OCI-M1 (cell line): ENCODE measurements at regions not wholly inside any gene's neighbourhood (a gene's known extent, or its start where the extent isn't known, plus 50 kb on each side); places are given as distances from the start of the nearest gene placed in this dataset.

Experiments
- DNase-seq: peaks from one replicate; lab custom pipeline; 2025; lab: John Stamatoyannopoulos, UW

DNA sequence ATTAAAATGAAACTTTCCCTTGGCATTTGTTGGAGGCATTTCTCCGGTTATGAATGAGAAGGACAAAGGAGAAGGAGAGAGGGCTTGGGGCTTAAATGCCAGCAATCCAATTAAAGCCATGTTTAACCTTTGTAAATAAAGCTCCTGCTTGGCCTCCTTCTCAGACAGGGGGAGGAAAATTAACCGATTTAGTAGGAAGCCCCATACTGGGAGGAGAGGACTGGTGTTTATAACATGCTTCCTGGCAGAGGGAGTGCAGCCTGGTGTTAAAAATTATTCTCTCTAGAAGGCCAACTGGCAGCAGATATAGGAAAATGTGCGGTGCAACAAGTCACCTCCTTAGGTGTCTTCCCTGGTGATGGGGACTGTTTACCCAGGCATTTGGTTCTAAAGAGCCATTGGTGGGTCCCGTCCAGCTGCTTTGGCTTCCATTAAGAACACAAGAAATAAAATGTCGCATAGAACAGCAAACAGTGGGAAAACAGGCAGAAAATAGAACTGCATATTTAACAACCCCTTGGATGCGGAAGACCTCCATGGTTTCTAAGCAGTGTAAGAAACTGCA lies 846.5 kb downstream of the TYW1 start:
- DNase-seq = no peak

DNA sequence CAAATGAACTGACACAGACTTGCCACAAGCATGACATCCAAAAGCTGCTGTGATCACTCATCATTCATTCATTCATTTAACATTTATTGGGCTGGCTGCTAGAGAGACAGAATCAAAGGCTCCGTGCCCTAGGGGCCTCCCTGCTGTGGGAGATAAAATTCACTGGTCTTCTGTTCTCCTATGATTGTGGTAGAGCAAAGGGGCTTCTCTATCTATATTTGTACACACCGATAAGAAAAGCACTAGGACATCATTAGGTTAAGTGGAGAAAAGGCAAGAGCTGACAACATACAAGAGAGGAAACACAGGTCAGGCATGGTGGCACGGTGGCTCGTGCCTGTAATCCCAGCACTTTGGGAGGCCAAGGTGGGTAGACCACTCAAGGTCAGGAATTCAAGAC lies 847.0 kb downstream of the TYW1 start:
- peak; percentile 35 for DNase-seq

DNA sequence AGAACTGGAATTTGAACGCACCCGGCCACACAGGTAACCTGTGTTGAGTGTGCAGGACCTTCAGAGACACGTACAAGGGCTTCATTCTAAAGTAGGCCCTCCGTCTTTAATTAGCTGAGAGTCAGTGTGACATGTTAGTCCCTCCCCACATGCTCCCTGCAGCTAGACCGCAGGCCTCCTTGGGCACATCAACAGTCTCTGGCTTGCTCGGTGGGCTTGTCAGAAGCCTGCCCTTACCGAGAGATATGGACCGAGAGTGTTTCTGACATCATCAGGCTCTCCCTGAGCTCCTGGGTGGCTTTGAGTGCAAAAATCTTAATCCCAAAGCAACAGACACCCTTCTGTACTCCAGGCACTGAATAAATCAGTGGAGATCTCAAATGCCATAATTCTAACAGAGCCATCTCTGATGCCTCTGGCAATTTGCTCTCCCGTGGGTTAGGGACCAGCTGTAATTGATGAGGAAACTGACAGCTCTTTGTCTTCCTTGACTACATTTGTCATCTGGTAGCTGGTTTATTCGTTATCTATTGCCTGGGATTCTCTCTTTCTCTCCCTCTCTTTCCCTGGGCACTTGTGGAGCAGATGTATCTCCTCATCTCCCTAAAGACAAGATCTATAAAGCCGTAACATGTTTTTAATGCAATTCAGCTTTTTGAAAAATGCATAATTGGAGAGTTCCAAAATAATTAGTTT lies 850.6 kb downstream of the TYW1 start:
- no peak for DNase-seq

DNA sequence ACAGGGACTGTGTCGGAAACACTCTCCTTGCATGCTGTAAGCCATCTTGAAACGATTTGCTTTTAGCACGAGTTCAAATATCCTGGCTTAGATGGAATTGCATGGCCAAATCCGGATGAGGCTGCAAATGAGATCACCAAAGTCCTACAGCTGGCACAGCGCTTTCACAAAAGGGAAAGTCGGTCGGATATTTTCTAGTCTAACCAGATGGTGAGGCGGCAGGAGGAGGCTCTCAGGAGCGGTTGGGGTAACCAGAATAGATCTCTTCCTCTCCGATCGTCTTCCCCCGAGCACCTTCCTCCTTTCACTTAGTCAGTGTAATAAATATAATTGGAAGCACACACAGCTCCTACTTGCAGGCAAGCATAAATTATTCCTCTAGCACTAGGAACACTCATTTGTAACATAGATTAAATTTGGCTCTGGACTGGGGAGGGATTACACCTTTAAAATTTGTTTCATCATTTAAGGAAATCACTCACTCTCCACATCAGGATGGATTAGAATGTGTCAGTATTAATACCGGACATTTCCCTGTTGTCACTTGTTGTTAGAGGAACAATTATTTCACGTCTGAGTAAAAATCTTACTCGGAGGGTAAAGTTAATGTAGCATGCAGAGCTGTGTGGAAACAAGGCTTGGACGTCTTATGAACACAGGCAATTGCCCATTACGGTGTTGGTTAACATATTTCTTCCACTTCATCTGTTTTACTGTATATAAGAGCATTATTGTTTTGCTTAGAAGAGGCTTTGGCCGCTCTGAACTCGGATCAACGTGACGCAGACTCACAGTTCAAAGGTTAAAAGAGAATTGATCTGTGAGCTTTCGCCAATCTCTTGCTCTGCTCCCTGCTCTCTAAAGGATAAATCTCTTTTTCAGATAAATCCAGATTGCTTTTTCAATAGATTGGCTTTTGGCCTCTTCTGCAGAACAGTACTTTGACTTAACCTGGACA lies 857.9 kb downstream of the TYW1 start:
- DNase-seq = no peak

DNA sequence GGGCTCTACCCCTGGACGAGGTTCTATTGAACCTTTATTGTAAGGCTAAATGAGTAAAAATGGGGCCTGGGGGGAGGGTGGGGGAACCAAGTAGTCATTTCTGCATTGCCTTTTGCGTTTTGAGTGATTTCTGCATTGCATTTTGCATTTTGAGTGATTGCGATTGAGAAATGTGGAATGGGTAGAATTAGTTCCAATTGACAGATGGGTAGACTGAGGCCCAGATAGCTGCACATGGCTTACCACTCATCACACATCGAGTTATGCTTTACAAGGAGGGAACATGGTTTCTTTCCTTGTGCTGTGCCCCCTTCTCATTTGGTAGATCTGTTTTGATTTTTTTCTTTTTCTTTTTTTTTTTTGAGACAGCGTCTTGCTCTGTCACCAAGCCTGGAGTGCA lies 858.7 kb downstream of the TYW1 start:
- DNase-seq = no peak

DNA sequence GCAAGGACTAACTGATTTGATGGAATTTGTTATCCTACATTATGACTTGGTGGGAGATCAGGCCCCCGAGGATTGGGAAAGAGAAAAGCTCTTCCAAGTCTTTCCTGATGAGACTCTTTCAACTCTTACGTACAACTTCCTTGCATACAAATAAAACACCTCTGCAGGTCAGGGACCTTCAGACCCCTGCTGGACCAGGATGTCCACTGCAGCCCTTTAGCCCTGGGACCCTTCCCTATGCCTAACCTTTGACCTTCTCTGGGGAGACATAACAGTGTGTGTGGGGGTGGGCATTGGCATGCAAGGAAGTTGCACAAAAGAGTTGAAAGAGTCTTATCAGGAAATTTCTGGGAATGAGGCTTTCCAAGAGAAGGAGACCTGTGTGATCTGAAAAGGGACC lies 859.4 kb downstream of the TYW1 start:
- DNase-seq = no peak

DNA sequence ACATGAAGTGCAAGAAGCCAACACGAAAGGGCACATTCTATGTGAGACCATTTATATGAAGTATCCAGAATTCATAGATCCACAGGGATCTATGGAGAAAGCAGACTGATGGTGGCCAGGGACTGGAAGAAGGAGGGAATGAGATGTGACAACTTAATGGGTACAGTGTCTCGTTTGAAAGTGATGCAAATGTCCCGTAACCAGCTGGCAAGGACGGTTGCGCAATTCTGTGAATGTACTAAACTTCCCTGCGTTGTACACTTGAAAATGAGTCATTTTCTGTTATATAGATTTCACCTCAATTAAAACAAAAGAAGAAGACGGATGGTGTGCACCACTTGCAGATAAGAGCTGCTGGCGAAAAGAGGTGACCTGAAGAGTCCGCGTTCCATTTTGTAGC lies 861.1 kb downstream of the TYW1 start:
- peak; percentile 29 for DNase-seq

DNA sequence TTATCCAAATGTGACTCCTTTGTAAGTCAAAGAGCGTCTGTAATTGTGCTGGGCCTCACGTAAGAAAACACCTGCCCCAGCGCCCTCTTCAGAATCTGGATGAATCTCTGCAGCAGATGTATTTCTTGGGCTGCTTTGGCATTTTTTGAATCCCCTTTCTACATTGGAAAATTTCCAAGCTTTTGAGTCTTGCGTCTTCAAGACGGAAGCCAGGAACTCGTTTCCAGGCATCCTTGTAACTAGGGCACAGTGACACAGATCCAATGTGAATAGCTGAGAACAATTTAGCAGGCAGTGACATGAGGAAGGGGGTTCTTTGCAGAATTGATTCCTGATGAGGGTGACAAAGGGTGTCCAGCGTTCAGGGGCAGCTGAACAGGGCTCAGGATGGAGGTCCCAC lies 862.3 kb downstream of the TYW1 start:
- DNase-seq = no peak

DNA sequence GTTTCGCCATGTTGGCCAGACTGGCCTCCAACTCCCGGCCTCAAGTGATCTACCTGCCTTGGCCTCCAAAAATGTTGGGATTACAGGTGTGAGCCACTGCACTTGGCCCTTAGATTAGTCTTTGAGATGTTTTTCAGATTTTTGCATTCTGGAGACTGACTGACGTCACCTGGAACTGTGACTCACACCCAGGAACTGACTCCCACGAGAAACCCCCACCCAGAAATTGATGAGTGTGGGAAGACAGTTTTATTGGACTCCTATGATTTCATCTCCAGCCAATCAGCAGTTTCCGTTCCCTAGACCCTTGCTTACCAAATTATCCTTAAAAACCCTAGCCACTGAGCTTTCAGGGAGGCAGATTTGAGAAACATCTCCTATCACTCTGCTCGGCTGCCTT lies 867.3 kb downstream of the TYW1 start:
- no peak for DNase-seq

DNA sequence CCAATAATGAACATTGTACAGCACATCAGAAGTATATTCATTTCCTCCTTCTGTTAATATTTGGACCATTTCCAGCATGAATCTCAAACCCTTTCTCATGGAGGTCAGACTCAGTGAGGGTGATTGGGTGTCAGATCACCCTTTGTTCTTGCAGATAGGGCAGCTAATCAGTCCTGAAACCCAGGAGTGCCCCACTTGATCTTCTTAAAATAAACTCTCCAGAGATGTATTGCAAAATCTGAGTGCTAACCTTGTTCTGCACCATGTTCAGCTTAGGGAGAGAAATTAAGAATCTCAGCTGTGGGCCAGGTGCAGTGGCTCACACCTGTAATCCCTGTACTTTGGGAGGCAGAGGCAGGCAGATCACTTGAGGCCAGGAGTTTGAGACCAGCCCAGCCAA lies 869.4 kb downstream of the TYW1 start:
- DNase-seq = no peak

DNA sequence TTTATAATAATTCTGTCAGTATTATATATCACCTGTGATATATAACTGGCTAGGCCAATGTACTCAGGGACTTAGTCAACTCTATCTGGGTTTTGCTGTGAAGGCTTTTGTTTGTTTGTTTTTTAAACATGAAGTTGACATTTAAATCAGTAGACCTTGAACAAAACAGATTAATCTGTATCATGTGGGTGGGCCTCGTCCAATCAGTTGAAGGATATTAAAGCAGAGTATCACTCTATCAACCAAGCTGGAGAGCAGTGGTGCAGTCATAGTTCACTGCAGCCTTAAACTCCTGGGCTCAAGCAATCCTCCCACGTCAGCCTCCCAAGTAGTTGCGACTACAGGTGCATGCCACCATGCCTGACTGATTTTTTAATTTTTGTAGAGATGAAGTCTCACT lies 870.2 kb downstream of the TYW1 start:
- no peak for DNase-seq

DNA sequence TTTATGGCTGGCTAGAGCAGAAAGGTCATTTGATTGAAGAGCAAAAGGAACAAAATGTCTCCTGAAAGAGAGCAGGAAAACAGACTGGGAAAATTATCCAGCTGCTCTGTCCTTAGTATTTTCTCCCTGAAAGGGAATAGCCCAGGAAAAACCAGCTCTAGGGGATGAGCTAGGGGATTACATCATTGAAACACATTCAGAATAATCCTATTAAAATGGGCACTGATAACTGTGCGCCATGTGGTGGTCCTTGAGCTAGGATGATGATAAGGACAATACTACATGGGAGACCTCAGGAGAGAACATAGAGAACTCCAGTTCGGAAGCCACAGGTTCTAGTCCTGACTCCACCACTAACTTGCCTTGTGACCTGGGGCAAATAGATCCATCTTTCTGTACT lies 873.8 kb downstream of the TYW1 start:
- no peak for DNase-seq

DNA sequence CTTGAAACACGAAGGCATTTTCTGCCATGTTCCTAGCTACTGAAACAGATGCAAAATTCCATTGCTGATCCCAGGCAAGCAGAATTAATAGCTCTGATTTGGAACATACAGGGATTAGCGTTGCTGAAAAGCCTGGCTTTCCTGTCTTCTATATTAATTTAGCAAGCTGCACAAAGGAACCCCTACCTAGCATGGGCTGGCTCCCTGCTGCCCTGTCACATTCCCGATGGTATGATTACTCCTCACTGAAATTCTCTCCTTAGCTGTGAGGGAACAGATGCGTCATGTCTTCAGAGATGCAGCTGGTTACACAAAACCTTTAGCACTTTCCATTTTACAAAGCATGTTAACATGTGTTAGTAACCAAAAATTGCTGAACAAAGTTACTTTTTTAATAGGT lies 878.9 kb downstream of the TYW1 start:
- DNase-seq = no peak

DNA sequence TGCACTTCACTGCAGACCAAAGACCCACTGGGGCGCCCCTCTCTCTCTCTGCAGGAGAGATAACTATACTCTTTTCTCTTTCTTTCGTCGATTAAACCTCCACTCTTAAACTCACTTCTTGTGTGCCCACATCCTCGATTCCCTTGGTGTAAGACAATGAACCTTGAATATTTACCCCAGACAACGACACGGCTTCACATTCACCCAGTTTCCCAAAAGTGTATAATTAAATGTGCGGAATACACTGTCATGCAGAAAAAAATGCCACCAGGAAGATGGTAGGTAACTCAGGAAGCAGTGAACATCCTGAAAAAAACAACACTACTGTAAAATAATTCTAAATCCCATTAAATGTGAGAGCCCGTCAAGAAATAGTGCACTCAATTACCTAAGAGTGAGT lies 882.2 kb downstream of the TYW1 start:
- no peak for DNase-seq

DNA sequence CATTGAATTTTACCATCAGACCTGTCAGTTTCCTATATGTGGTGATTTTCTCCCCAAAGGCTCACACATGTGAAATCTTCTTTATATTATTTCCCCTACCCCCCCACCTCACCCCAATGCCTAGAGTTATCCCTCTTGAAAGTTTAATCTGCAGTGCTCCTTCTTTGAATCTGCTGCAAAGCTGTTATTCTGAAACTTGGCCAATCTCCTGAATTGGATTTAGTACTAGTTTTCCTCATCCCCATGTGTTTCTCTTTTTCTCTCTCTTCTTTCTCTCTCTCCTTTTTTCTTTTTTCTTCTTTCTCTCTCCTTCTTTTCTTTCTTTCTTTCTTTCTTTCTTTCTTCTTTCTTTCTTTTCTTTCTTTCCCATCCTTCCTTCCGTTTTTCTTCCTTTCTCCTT lies 886.2 kb downstream of the TYW1 start:
- no peak for DNase-seq

DNA sequence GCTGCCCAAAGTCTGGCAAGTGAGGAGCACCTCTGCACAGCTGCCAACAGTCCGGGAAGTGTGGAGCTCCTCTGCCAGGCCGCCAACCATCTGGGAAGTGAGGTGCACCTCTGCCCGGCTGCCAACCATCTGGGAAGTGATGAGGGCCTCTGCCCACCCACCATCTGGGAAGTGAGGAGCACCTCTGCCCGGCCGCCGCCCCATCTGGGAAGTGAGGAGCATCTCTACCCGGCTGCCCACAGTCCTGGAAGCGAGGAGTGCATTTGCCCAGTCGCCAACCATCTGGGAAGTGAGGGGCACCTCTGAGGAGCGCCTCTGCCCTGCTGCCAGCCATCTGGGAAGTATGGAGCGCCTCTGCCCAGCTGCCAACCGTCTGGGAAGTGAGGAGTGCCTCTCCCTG lies 893.7 kb downstream of the TYW1 start:
- no peak for DNase-seq

DNA sequence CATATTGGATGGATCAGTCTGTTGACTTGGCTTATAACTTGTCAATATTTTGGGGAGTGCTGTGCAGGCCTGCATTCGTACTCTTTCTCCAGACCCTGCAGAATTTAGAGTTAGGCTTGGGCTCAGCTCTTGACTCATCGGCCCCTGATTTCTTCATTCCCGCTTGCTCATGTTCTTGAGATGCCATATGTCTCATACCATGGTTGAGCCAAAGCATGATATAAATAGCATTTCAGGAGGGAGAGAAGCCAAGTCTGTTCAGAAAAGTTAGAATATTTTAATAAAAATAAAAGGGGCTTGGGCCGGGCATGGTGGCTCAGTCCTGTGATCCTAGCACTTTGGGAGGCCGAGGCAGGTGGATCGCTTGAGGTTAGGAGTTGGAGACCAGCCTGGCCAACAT lies 898.1 kb downstream of the TYW1 start:
- no peak for DNase-seq

DNA sequence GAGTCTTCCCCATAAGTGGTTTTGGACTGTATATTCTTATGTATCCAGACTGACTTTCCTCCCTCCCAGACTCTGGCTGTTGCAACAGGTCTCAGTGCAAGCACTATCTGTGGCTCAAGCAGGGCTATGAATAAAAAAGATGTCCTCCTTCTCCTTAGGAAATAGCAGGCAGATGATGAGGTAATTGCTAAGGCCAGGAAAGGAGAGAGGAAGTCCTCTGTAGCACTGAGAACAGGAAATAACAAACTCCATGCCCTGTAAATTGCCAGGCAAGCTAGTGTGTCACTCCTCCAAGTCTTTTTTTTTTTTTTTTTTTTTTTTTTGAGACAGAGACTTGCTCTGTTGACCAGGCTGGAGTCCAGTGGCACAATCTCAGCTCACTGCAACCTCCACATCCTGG lies 900.1 kb downstream of the TYW1 start:
- DNase-seq = no peak

DNA sequence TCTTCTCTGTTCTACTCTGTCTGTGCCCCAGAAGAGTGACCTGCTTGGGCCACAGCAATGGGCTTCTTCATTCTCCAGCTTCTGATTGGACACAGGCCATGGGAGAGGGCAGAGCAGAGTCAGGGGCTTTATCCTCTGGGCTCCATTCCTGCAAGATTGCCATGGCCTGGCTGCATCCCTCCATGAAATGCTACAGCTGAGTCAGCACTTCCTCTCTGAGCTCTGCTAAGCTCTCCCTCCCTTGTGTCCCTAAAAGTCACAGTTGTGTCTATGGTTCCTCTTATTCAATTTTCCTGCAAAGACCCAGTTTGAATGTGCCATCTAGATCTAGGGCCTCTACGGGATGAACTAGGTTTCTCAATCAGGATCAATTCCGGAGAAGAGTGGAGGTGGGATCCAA lies 903.8 kb downstream of the TYW1 start:
- DNase-seq = no peak

DNA sequence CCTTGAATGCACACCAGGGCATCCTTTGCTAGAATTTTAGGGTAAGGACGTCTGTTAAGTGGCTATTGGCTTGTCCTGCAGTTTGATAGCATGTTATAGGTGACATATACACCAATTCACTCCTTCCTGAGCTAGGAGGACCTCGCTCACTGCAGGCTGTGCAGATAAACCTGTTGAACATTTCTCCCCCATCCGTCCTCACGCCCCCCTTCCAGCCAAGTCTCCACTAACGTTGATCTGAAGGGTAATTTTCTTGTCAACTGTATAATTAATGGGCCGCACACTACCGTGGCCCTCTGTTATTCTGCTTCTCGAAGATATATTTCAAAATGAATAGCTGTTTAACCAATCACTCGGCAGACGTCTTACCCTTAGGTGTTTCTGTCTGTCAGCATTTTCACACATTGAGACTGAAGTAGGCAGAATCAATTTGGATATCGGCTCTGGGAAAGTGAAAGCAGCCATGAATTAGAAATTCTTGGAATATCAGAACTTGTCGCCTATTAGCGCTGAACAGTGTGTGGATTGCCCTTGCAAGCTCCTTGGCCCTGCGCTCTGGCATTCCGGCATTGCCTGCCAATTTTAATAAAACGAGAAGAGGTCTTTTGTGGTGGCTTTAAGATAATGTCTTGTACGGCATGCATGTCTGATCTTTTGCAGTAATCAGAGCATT lies 905.3 kb downstream of the TYW1 start:
- no peak for DNase-seq

DNA sequence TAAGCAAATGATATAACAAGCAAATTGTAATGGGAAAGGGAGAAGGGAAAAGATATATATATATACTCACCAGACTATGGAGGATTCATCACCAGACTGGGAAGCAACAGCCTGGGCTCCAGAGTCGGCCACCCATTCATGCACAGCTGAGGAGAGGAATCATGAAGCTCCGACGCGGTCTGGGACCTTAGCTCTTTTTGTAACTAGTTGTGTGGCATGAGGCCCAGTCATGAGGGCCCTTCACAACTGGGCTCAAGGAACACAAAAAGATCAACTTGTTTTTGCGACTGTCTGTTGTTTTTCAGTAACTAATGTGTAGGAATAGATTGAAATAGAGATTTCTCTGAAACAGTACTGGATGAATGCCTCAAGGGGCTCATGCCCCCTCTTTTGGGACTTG lies 911.2 kb downstream of the TYW1 start:
- no peak for DNase-seq

DNA sequence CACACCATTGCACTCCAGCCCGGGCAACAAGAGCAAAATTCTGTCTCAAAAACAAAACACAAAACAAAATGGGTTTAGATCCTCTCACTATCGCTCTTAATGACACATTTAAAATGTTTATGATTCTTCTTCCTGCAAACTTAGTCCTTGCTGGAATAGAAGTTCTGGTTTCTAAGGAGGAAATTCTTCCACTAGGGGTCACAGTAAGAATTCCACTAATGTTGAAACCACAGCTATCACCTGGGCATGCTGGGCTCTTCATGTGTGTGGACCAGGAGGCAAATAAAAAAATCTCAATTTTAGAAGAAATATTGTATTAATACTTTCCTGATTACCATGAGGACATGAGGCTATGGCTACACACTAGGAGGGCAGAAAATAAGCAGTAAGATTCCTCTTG lies 915.8 kb downstream of the TYW1 start:
- DNase-seq = no peak

DNA sequence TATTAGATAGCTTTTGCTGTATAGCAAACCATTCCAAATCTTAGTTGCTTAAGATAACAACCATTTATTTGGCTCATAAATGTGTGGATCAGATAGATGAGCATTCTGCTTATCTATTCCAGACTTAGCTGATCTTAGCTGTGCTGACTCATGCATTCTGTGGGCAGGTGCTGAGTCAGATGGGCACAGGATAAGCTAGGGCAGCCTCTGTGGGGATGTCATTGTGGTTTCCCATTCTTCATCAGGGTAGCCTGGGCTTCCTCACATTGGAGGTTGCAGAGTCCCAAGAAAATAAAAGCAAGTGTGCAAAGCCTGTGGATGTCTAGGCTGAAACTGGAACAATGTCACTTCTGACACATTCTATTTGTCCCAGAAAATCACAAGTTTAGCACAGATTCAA lies 917.0 kb downstream of the TYW1 start:
- no peak for DNase-seq
